Vagina (tissue), 2 donors: ENCODE measurements at regions not wholly inside any gene's neighbourhood (a gene's known extent, or its start where the extent isn't known, plus 50 kb on each side); places are given as distances from the start of the nearest gene placed in this dataset.

ENCODE experiments used
- POLR2A ChIP-seq, 2 donors: fragments of 450-650 bp; IDR thresholded peaks; one replicate each; pipeline ENCODE4 v1.6.1; 2017; ENCODE audit warnings: antibody characterized with exemption in 2 of 2, mild to moderate bottlenecking in 2 of 2, moderate library complexity in 2 of 2
- POLR2AphosphoS5 ChIP-seq, 2 donors: sonication (generic); formaldehyde crosslinking; IDR thresholded peaks; one replicate each; pipeline ENCODE4 v1.9.0; 2017; ENCODE audit warnings: antibody characterized with exemption in 2 of 2, mild to moderate bottlenecking in 2 of 2, low read depth in 1 of 2; ENCODE audit not compliant: insufficient read depth in 1 of 2

- TF ChIP-seq POLR2AphosphoS5 (IDR thresholded peaks at IDR 0.05; ENCODE audit: insufficient read depth in 1 of 2, low read depth in 1 of 2) = no peak
- TF ChIP-seq POLR2A (IDR thresholded peaks at IDR 0.05) = no peak
Measured at GRCh38 chr10:118161461-118162246, 114.9 kb upstream of the RAB11FIP2 start.
